ENCODE measurements at regions not wholly inside any gene's neighbourhood (a gene's known extent, or its start where the extent isn't known, plus 50 kb on each side); places are given as distances from the start of the nearest gene placed in this dataset.
"Not testable (repeated sequence)": the region's sequence is repeated elsewhere in the genome, so short reads cannot be mapped to it uniquely, and the experiment has no call there.

DNA sequence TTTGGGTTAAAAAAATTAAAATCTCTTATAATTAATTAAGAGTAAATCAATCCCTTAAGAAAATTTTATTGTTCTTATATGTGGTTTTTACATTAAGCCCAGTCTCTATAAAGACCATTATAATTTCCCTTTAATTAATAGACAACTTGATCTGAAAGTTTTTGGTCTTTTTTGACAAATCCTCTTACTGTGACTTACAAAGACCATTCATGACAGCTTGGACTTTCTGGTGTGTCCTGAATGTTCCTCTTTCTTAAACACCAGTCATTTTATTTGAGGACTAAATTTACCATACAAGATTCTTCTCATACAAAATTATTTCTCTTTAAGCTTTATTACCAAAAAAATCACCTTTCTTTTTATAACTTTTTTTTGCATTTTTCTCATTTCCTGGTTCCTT, 368.3 kb downstream of the ADGRD1 start:
- DNase-seq: no peak

DNA sequence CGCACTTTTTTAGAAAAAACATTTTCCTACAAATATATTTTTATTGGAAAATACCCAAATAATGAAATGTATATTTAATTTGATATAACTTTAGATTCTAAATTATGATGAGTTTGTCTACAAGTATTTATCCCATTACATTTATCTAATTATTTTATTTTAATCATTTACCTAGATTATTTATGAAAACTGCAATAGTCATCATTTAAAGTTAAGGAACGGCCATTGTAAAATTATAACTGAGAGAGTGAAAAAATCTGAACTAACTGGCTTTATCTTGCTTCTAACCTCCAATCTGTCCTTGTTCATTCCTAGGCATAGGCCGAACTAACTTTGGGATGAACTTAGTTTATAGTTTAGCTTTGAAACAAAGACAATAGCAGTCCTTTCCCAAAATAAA, 368.8 kb downstream of the ADGRD1 start:
- DNase-seq: not testable (repeated sequence)

DNA sequence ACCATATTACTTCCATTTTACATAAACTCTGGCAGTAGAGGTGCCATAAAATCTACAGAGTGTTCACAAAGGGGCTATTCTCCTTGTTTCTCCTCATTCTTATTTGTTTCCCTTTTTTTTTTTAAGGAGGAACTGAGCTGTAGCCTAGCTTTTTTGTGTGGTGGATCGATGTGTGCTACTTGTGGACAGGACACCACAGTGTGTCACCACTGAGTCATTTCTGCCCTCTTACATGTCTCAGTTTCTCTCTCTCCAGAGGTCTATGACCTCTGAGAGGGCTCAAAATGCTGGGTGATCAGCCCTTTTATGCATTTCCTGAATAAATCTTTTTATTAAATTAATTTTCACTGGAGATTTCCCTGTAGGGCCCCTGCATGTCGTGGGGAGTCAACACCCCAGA, 370.2 kb downstream of the ADGRD1 start:
- no peak for DNase-seq

DNA sequence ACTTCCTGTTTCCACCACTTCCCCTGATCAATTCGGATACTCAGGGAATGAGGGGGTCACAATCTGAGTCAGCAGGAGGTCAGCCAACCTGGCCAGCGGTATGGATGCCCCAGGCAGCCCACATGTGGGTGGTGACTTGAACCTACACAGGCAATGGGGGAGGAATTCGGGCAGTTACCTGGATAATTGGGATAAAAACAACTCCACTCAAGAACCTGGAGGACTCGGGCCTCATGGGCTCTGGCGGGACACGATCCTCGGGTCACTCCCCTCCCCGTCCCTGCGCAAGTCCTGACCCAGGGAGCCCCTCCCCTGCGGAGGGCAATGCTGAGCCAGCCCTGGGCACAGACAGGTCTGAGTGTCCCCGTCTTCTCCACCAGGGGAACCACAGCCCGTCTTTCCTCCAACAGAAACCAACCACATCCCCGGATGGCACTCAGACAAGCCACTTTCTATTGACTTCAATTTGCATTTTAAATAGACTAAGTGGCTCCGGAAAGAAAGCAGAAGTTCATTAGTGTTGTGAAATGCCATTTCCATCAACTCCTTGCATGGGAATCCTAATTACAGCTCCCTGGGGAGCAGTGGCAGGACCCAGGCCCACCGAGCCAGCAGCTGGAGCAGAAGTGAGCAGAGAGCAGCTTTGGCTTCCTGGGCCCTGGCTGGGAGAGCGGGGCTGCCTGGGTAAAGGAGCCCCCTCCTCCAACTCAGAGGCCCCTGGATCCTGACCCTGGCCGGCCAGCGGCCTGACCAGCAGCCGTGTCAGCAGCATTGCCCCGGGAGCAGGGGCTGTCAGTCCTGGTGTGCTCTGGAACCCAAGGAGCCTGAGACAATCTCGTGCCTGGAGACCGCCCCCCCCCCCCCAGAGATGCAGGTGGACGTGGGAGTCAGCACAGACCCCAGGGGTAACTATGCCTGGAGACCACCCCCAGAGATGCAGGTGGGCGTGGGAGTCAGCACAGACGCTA, 374.1 kb downstream of the ADGRD1 start:
- no peak for DNase-seq

- not testable (repeated sequence) for DNase-seq
These were observed 375.4 kb downstream of the ADGRD1 start for GRCh38 chr12:131328861-131329845.

- no peak for DNase-seq
These were observed 376.6 kb downstream of the ADGRD1 start for GRCh38 chr12:131330106-131330815.

DNA sequence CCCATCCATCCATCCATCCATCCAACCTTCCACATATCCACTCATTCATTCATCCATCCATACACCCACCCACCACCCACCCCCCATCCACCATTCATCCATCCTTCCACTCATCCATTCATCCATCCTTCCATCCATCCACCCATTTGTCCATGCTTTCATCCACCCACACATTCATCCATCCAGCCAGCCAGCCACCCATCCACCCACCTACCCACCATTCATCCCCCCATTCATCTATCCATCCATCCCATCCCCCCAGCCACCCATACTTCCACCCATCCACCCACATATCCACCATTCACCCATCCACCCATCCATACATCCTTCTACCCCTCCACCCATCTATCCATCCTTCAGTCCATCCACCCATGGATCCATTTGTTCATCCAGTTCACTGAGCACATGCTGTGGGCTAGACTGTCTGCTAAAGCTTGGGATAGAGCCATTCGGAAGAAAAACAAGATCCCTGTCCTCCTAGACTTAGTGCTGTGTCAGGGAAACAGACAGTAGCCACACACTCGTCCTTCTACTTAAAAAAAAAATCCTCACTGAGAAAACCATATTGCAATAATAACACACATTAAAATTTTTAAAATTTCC, 377.5 kb downstream of the ADGRD1 start:
- no peak for DNase-seq

GRCh38 chr12:131332224-131332623, 378.5 kb downstream of the ADGRD1 start:
- no peak for DNase-seq

DNA sequence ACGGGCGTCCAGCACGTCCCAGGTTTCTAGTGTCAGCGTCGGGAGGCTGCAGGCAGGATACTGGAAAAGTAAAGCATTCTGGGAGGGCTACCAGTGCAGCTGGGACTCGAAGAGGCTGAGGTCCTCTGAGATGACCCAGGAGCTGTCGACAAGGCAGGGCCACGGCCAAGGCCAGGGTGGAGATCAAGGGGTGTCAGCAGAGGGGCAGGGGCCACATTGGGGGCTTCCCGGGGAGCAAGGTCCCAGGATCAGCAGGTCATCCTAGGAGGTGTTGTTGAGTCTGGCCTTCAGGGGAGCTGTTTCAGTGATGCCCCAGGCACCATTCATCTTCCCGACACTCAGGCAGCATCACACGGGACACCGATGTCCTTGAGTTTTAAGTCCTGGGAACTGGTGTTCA, 377.8 kb upstream of the SFSWAP start:
- no peak for DNase-seq

GRCh38 chr12:131333621-131334440, 377.1 kb upstream of the SFSWAP start:
- DNase-seq: no peak

GRCh38 chr12:131334835-131335234, 376.1 kb upstream of the SFSWAP start:
- no peak for DNase-seq

DNA sequence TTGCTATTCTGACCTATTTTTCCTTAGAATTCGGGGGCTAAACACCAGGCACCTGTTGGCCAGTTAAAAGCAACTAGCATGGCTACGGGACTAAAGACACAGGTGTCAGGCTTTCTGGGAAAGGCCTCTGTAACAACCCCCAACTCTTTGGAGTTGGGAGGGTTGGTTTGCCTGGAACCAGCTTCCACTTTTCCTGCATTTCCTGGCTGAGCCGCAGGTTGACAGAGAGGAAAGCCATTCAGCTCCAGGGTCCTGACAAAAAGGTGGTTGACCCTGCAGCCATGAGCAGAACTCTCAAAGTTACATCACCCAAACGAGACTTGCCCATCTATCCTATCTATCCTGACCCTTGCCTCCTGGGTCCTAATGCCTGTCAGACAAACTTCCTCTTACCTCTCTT, 375.4 kb upstream of the SFSWAP start:
- no peak for DNase-seq

GRCh38 chr12:131337861-131338260, 373.0 kb upstream of the SFSWAP start:
- not testable (repeated sequence) for DNase-seq

DNA sequence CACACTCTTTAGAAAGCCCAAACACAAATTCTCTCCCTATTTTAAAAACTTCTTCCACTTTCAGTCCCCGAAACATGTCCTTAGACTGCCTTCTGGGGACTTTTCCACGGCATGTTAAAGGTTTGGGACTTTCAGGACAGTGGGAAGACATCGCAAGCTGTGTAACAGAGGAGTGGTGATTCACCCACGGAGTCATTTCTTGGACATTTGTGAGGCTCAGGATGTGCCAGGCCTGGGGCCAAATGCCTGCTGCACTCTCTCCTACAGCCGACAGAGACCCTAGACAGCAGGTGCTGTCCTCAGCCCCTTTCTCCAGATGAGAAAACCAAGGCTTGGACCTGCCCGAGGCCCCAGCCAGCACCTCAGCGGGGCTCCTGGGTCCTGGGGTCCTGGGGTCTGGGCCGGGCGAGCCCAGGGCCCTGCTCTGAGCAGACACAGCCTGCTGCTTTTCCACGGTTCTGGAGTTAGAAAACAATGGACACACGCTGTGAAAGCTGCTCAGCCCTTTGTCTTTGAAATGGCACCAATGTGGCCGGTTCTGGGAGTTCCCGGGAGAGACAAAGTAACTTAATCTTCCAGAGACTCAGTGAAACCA, 370.2 kb upstream of the SFSWAP start:
- DNase-seq: no peak

DNA sequence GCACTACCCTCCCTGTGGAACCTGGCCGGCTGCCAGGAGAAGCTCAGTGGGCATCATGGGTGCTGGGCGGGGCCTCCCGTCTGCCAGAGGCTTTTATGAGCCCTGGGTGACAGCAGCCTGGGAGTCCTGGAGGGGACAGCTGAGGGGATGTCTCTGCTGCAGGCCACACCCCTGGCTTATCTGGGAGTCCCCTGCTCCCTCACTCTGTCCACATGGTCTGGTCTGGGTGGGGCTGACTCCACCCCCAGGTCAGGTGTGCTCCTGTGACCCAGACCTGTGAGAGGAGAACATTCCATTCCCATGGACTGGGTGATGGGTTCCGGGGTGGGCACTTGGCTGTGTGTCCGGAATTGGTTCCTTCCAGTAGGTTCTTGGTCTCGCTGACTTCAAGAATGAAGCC, 369.3 kb upstream of the SFSWAP start:
- DNase-seq: not testable (repeated sequence)

GRCh38 chr12:131343436-131343835, 367.5 kb upstream of the SFSWAP start:
- DNase-seq: not testable (repeated sequence)

GRCh38 chr12:131344715-131345520, 366.0 kb upstream of the SFSWAP start:
- not testable (repeated sequence) for DNase-seq

- DNase-seq: no peak
These were observed 365.1 kb upstream of the SFSWAP start for GRCh38 chr12:131345521-131346436.
